GM23338 (cell line): ENCODE measurements at regions not wholly inside any gene's neighbourhood (a gene's known extent, or its start where the extent isn't known, plus 50 kb on each side); places are given as distances from the start of the nearest gene placed in this dataset.

Experiments used
- EZH2 ChIP-seq: fragments of 200-600 bp; sonication (generic); IDR thresholded peaks from one replicate; pipeline ENCODE4 v1.8.0; 2017; ENCODE audit warnings: antibody characterized with exemption, mild to moderate bottlenecking, low read depth; ENCODE audit not compliant: unreplicated experiment
- TF ChIP-seq, protein P1 (sequence below), 2 experiments: fragments of 200-600 bp in 1 of 2; sonication (generic) in 1 of 2; conservative IDR thresholded peaks; 2 replicates each; pipeline versions ENCODE4 v1.5.1 to v1.6.1; 2016 to 2017; ENCODE audit warnings: antibody characterized with exemption in 2 of 2, low read depth in 2 of 2, mild to moderate bottlenecking in 2 of 2, moderate library complexity in 1 of 2

DNA sequence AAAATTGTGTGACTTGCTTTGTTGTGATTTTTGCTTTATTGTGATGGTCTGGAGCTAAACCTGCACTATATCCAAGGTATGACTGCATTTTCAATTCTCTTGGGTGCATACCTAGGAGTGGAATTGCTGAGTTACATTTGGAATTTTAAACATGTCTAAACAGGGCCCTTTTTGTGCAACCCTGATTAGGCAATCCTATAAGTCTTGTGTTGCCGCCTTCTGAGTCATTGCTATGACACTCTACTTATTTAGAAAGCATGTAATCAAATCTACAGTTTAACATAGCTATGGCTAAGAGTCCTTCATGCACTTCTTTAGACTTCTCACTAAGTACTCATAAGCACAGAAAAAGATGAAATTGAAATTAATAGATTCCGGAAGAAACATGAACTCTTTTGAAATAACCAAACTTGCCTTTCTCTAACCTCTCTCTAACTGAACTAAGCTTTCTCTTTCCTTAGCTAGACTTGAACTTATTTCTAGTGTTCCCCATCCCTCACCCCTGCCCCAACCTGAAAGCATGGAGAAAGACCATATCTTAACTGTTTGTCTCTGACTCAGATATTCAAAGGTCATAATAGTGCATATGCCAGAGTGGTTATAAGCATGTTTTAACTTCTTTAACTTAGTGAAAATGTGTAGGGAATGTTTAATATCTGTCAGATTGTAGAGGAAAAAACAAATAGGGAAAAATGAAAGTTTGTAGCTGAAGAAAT is 203.0 kb downstream of the SNAPC1 start:
- TF ChIP-seq, protein P1, sequence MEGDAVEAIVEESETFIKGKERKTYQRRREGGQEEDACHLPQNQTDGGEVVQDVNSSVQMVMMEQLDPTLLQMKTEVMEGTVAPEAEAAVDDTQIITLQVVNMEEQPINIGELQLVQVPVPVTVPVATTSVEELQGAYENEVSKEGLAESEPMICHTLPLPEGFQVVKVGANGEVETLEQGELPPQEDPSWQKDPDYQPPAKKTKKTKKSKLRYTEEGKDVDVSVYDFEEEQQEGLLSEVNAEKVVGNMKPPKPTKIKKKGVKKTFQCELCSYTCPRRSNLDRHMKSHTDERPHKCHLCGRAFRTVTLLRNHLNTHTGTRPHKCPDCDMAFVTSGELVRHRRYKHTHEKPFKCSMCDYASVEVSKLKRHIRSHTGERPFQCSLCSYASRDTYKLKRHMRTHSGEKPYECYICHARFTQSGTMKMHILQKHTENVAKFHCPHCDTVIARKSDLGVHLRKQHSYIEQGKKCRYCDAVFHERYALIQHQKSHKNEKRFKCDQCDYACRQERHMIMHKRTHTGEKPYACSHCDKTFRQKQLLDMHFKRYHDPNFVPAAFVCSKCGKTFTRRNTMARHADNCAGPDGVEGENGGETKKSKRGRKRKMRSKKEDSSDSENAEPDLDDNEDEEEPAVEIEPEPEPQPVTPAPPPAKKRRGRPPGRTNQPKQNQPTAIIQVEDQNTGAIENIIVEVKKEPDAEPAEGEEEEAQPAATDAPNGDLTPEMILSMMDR (conservative IDR thresholded peaks at IDR 0.05; ENCODE audit: low read depth in 2 of 2) = no peak
- TF ChIP-seq EZH2 = no peak
